ENCODE measurements at regions not wholly inside any gene's neighbourhood (a gene's known extent, or its start where the extent isn't known, plus 50 kb on each side); places are given as distances from the start of the nearest gene placed in this dataset.

GRCh38 chr7:84399661-84400060 lies 205.1 kb upstream of the SEMA3A start:
- no peaks in the 10 kb centered on the region for H3K27me3 ChIP-seq (ENCODE audit: control insufficient read depth in 1 of 2, insufficient read depth in 2 of 2, low read length in 2 of 2)
- no peak overlapping the region for H3K9ac ChIP-seq (ENCODE audit: low read depth in 1 of 2, low read length in 2 of 2)
- H3K36me3 ChIP-seq (ENCODE audit: control insufficient read depth in 1 of 2, insufficient read depth in 2 of 2, low read length in 2 of 2), result no peaks in the 10 kb centered on the region
- H3K9me3 ChIP-seq (ENCODE audit: control insufficient read depth in 1 of 2, low read length in 2 of 2), result peaks cover 5 to 6% of the 10 kb centered on the region in 2 donors
- no peak overlapping the region for H3K4me3 ChIP-seq (ENCODE audit: low read depth in 1 of 2, low read length in 2 of 2)
- no peak overlapping the region for H3K27ac ChIP-seq (ENCODE audit: low read depth, low read length)
- H3K4me1 ChIP-seq (ENCODE audit: control insufficient read depth in 1 of 2, insufficient read depth in 2 of 2, low read length in 2 of 2), result no peaks in the 10 kb centered on the region

GRCh38 chr7:84394219-84394618 lies 199.6 kb upstream of the SEMA3A start:
- Histone ChIP-seq H3K4me1 (ENCODE audit: control insufficient read depth in 1 of 2, insufficient read depth in 2 of 2, low read length in 2 of 2) (no peaks in the 10 kb centered on the region), H3K9ac (ENCODE audit: low read depth in 1 of 2, low read length in 2 of 2) (no peak overlapping the region), H3K36me3 (ENCODE audit: control insufficient read depth in 1 of 2, insufficient read depth in 2 of 2, low read length in 2 of 2) (no peaks in the 10 kb centered on the region), H3K9me3 (ENCODE audit: control insufficient read depth in 1 of 2, low read length in 2 of 2) (no peaks in the 10 kb centered on the region), H3K27ac (ENCODE audit: low read depth, low read length) (no peak overlapping the region), H3K27me3 (ENCODE audit: control insufficient read depth in 1 of 2, insufficient read depth in 2 of 2, low read length in 2 of 2) (no peaks in the 10 kb centered on the region), H3K4me3 (ENCODE audit: low read depth in 1 of 2, low read length in 2 of 2) (no peak overlapping the region)

- Histone ChIP-seq H3K4me1 (ENCODE audit: control insufficient read depth in 1 of 2, insufficient read depth in 2 of 2, low read length in 2 of 2) (no peaks in the 10 kb centered on the region), H3K9ac (ENCODE audit: low read depth in 1 of 2, low read length in 2 of 2) (no peak overlapping the region), H3K27ac (ENCODE audit: low read depth, low read length) (no peak overlapping the region), H3K27me3 (ENCODE audit: control insufficient read depth in 1 of 2, insufficient read depth in 2 of 2, low read length in 2 of 2) (no peaks in the 10 kb centered on the region), H3K9me3 (ENCODE audit: control insufficient read depth in 1 of 2, low read length in 2 of 2) (no peaks in the 10 kb centered on the region), H3K4me3 (ENCODE audit: low read depth in 1 of 2, low read length in 2 of 2) (no peak overlapping the region), H3K36me3 (ENCODE audit: control insufficient read depth in 1 of 2, insufficient read depth in 2 of 2, low read length in 2 of 2) (no peaks in the 10 kb centered on the region)
These were observed 199.2 kb upstream of the SEMA3A start for GRCh38 chr7:84393786-84394185.

- H3K9me3 ChIP-seq (ENCODE audit: control insufficient read depth in 1 of 2, low read length in 2 of 2), result no peaks in the 10 kb centered on the region
- no peak overlapping the region for H3K4me3 ChIP-seq (ENCODE audit: low read depth in 1 of 2, low read length in 2 of 2)
- H3K27me3 ChIP-seq (ENCODE audit: control insufficient read depth in 1 of 2, insufficient read depth in 2 of 2, low read length in 2 of 2), result no peaks in the 10 kb centered on the region
- no peak overlapping the region for H3K9ac ChIP-seq (ENCODE audit: low read depth in 1 of 2, low read length in 2 of 2)
- H3K36me3 ChIP-seq (ENCODE audit: control insufficient read depth in 1 of 2, insufficient read depth in 2 of 2, low read length in 2 of 2), result no peaks in the 10 kb centered on the region
- H3K4me1 ChIP-seq (ENCODE audit: control insufficient read depth in 1 of 2, insufficient read depth in 2 of 2, low read length in 2 of 2), result no peaks in the 10 kb centered on the region
- no peak overlapping the region for H3K27ac ChIP-seq (ENCODE audit: low read depth, low read length)
These were observed 196.3 kb upstream of the SEMA3A start for GRCh38 chr7:84390845-84391244.

- H3K4me3 ChIP-seq (ENCODE audit: low read depth in 1 of 2, low read length in 2 of 2), result no peak overlapping the region
- H3K4me1 ChIP-seq (ENCODE audit: control insufficient read depth in 1 of 2, insufficient read depth in 2 of 2, low read length in 2 of 2), result no peaks in the 10 kb centered on the region
- no peaks in the 10 kb centered on the region for H3K27me3 ChIP-seq (ENCODE audit: control insufficient read depth in 1 of 2, insufficient read depth in 2 of 2, low read length in 2 of 2)
- no peaks in the 10 kb centered on the region for H3K36me3 ChIP-seq (ENCODE audit: control insufficient read depth in 1 of 2, insufficient read depth in 2 of 2, low read length in 2 of 2)
- no peak overlapping the region for H3K9ac ChIP-seq (ENCODE audit: low read depth in 1 of 2, low read length in 2 of 2)
- no peaks in the 10 kb centered on the region for H3K9me3 ChIP-seq (ENCODE audit: control insufficient read depth in 1 of 2, low read length in 2 of 2)
- H3K27ac ChIP-seq (ENCODE audit: low read depth, low read length), result no peak overlapping the region
These were observed 194.7 kb upstream of the SEMA3A start for GRCh38 chr7:84389242-84389641.

GRCh38 chr7:84387595-84387994 lies 193.0 kb upstream of the SEMA3A start:
- no peaks in the 10 kb centered on the region for H3K27me3 ChIP-seq (ENCODE audit: control insufficient read depth in 1 of 2, insufficient read depth in 2 of 2, low read length in 2 of 2)
- no peak overlapping the region for H3K9ac ChIP-seq (ENCODE audit: low read depth in 1 of 2, low read length in 2 of 2)
- no peaks in the 10 kb centered on the region for H3K4me1 ChIP-seq (ENCODE audit: control insufficient read depth in 1 of 2, insufficient read depth in 2 of 2, low read length in 2 of 2)
- no peak overlapping the region for H3K27ac ChIP-seq (ENCODE audit: low read depth, low read length)
- no peaks in the 10 kb centered on the region for H3K9me3 ChIP-seq (ENCODE audit: control insufficient read depth in 1 of 2, low read length in 2 of 2)
- no peak overlapping the region for H3K4me3 ChIP-seq (ENCODE audit: low read depth in 1 of 2, low read length in 2 of 2)
- H3K36me3 ChIP-seq (ENCODE audit: control insufficient read depth in 1 of 2, insufficient read depth in 2 of 2, low read length in 2 of 2), result no peaks in the 10 kb centered on the region

GRCh38 chr7:84384417-84384816 lies 189.8 kb upstream of the SEMA3A start:
- H3K9me3 ChIP-seq (ENCODE audit: control insufficient read depth in 1 of 2, low read length in 2 of 2), result no peaks in the 10 kb centered on the region
- no peak overlapping the region for H3K27ac ChIP-seq (ENCODE audit: low read depth, low read length)
- H3K36me3 ChIP-seq (ENCODE audit: control insufficient read depth in 1 of 2, insufficient read depth in 2 of 2, low read length in 2 of 2), result no peaks in the 10 kb centered on the region
- no peaks in the 10 kb centered on the region for H3K27me3 ChIP-seq (ENCODE audit: control insufficient read depth in 1 of 2, insufficient read depth in 2 of 2, low read length in 2 of 2)
- no peak overlapping the region for H3K4me3 ChIP-seq (ENCODE audit: low read depth in 1 of 2, low read length in 2 of 2)
- no peaks in the 10 kb centered on the region for H3K4me1 ChIP-seq (ENCODE audit: control insufficient read depth in 1 of 2, insufficient read depth in 2 of 2, low read length in 2 of 2)
- H3K9ac ChIP-seq (ENCODE audit: low read depth in 1 of 2, low read length in 2 of 2), result no peak overlapping the region

GRCh38 chr7:84379446-84379845 lies 184.9 kb upstream of the SEMA3A start:
- H3K27ac ChIP-seq (ENCODE audit: low read depth, low read length), result no peak overlapping the region
- no peaks in the 10 kb centered on the region for H3K27me3 ChIP-seq (ENCODE audit: control insufficient read depth in 1 of 2, insufficient read depth in 2 of 2, low read length in 2 of 2)
- no peak overlapping the region for H3K9ac ChIP-seq (ENCODE audit: low read depth in 1 of 2, low read length in 2 of 2)
- no peaks in the 10 kb centered on the region for H3K4me1 ChIP-seq (ENCODE audit: control insufficient read depth in 1 of 2, insufficient read depth in 2 of 2, low read length in 2 of 2)
- no peak overlapping the region for H3K4me3 ChIP-seq (ENCODE audit: low read depth in 1 of 2, low read length in 2 of 2)
- no peaks in the 10 kb centered on the region for H3K36me3 ChIP-seq (ENCODE audit: control insufficient read depth in 1 of 2, insufficient read depth in 2 of 2, low read length in 2 of 2)
- H3K9me3 ChIP-seq (ENCODE audit: control insufficient read depth in 1 of 2, low read length in 2 of 2), result no peaks in the 10 kb centered on the region

- H3K9me3 ChIP-seq (ENCODE audit: control insufficient read depth in 1 of 2, low read length in 2 of 2), result no peaks in the 10 kb centered on the region
- H3K4me1 ChIP-seq (ENCODE audit: control insufficient read depth in 1 of 2, insufficient read depth in 2 of 2, low read length in 2 of 2), result no peaks in the 10 kb centered on the region
- no peak overlapping the region for H3K27ac ChIP-seq (ENCODE audit: low read depth, low read length)
- H3K9ac ChIP-seq (ENCODE audit: low read depth in 1 of 2, low read length in 2 of 2), result no peak overlapping the region
- H3K27me3 ChIP-seq (ENCODE audit: control insufficient read depth in 1 of 2, insufficient read depth in 2 of 2, low read length in 2 of 2), result no peaks in the 10 kb centered on the region
- H3K4me3 ChIP-seq (ENCODE audit: low read depth in 1 of 2, low read length in 2 of 2), result no peak overlapping the region
- no peaks in the 10 kb centered on the region for H3K36me3 ChIP-seq (ENCODE audit: control insufficient read depth in 1 of 2, insufficient read depth in 2 of 2, low read length in 2 of 2)
These were observed 178.1 kb upstream of the SEMA3A start for GRCh38 chr7:84372712-84373111.

GRCh38 chr7:84372155-84372621 lies 177.6 kb upstream of the SEMA3A start:
- no peaks in the 10 kb centered on the region for H3K36me3 ChIP-seq (ENCODE audit: control insufficient read depth in 1 of 2, insufficient read depth in 2 of 2, low read length in 2 of 2)
- no peak overlapping the region for H3K4me3 ChIP-seq (ENCODE audit: low read depth in 1 of 2, low read length in 2 of 2)
- no peak overlapping the region for H3K9ac ChIP-seq (ENCODE audit: low read depth in 1 of 2, low read length in 2 of 2)
- no peaks in the 10 kb centered on the region for H3K9me3 ChIP-seq (ENCODE audit: control insufficient read depth in 1 of 2, low read length in 2 of 2)
- H3K4me1 ChIP-seq (ENCODE audit: control insufficient read depth in 1 of 2, insufficient read depth in 2 of 2, low read length in 2 of 2), result no peaks in the 10 kb centered on the region
- H3K27ac ChIP-seq (ENCODE audit: low read depth, low read length), result no peak overlapping the region
- H3K27me3 ChIP-seq (ENCODE audit: control insufficient read depth in 1 of 2, insufficient read depth in 2 of 2, low read length in 2 of 2), result no peaks in the 10 kb centered on the region

- H3K27me3 ChIP-seq (ENCODE audit: control insufficient read depth in 1 of 2, insufficient read depth in 2 of 2, low read length in 2 of 2), result no peaks in the 10 kb centered on the region
- H3K27ac ChIP-seq (ENCODE audit: low read depth, low read length), result no peak overlapping the region
- no peaks in the 10 kb centered on the region for H3K9me3 ChIP-seq (ENCODE audit: control insufficient read depth in 1 of 2, low read length in 2 of 2)
- H3K36me3 ChIP-seq (ENCODE audit: control insufficient read depth in 1 of 2, insufficient read depth in 2 of 2, low read length in 2 of 2), result no peaks in the 10 kb centered on the region
- no peak overlapping the region for H3K9ac ChIP-seq (ENCODE audit: low read depth in 1 of 2, low read length in 2 of 2)
- H3K4me3 ChIP-seq (ENCODE audit: low read depth in 1 of 2, low read length in 2 of 2), result no peak overlapping the region
- H3K4me1 ChIP-seq (ENCODE audit: control insufficient read depth in 1 of 2, insufficient read depth in 2 of 2, low read length in 2 of 2), result no peaks in the 10 kb centered on the region
These were observed 175.5 kb upstream of the SEMA3A start for GRCh38 chr7:84370114-84370513.

Data from duodenal mucosa (tissue), 2 donors.